WERI-Rb-1 (cell line): ENCODE measurements at regions not wholly inside any gene's neighbourhood (a gene's known extent, or its start where the extent isn't known, plus 50 kb on each side); places are given as distances from the start of the nearest gene placed in this dataset.

Experiments
- DNase-seq: peaks from one replicate; pipeline ENCODE4 v3.0.0-alpha.2; 2020
- H3K27ac ChIP-seq: fragments of 250-450 bp; sonication (Bioruptor Pico); 2 replicates; pipeline ENCODE4 v1.5.1; 2020; ENCODE audit warnings: mild to moderate bottlenecking, moderate library complexity
- H3K27me3 ChIP-seq: fragments of 250-450 bp; sonication (Bioruptor Pico); 2 replicates; pipeline ENCODE4 v1.5.1; 2021; ENCODE audit warnings: mild to moderate bottlenecking, low read depth, moderate library complexity; ENCODE audit not compliant: insufficient read depth, severe bottlenecking
- H3K36me3 ChIP-seq: fragments of 250-450 bp; sonication (Bioruptor Pico); 2 replicates; pipeline ENCODE4 v1.5.1; 2020; ENCODE audit warnings: mild to moderate bottlenecking, moderate library complexity
- H3K4me3 ChIP-seq: 2 replicates; pipeline ENCODE4 v1.5.1; 2011; ENCODE audit warnings: low read depth, mild to moderate bottlenecking, control low read depth, low read length
- H3K9me3 ChIP-seq: fragments of 250-450 bp; sonication (Bioruptor Pico); 2 replicates; pipeline ENCODE4 v1.5.1; 2021; ENCODE audit warnings: mild to moderate bottlenecking, moderate library complexity; ENCODE audit not compliant: severe bottlenecking
- TF ChIP-seq, protein P1 (sequence below): IDR thresholded peaks from 2 replicates; pipeline ENCODE4 v1.5.1; 2011; ENCODE audit warnings: low read depth, mild to moderate bottlenecking, control low read depth, inconsistent platforms, low read length

DNA sequence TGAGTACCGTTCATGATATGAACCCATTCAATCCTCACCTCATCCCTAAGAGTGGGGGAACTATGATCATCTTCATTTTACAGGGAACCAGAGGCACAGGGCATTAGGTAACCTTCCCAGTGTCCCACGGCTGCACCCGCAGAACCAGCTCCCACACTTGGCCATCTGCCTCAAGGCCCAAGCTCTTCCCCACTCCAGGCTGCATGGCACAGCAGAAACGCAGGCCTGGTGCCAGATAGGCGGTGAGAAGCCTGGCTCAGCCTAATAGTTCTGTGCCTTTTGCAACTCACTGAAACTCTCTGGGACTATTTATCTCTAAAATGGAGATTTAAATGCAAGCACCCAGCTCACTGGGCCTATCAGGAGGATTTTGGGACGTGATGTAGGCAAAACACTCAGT lies 90.8 kb upstream of the ZNF618 start:
- no peak for DNase-seq
- Histone ChIP-seq H3K27me3 (peaks cover 70% of the 10 kb centered on the region), H3K4me3 (no peak overlapping the region), H3K36me3 (no peaks in the 10 kb centered on the region), H3K27ac (no peak overlapping the region), H3K9me3 (peaks cover 6% of the 10 kb centered on the region)
- TF ChIP-seq, protein P1, sequence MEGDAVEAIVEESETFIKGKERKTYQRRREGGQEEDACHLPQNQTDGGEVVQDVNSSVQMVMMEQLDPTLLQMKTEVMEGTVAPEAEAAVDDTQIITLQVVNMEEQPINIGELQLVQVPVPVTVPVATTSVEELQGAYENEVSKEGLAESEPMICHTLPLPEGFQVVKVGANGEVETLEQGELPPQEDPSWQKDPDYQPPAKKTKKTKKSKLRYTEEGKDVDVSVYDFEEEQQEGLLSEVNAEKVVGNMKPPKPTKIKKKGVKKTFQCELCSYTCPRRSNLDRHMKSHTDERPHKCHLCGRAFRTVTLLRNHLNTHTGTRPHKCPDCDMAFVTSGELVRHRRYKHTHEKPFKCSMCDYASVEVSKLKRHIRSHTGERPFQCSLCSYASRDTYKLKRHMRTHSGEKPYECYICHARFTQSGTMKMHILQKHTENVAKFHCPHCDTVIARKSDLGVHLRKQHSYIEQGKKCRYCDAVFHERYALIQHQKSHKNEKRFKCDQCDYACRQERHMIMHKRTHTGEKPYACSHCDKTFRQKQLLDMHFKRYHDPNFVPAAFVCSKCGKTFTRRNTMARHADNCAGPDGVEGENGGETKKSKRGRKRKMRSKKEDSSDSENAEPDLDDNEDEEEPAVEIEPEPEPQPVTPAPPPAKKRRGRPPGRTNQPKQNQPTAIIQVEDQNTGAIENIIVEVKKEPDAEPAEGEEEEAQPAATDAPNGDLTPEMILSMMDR, result no peak

DNA sequence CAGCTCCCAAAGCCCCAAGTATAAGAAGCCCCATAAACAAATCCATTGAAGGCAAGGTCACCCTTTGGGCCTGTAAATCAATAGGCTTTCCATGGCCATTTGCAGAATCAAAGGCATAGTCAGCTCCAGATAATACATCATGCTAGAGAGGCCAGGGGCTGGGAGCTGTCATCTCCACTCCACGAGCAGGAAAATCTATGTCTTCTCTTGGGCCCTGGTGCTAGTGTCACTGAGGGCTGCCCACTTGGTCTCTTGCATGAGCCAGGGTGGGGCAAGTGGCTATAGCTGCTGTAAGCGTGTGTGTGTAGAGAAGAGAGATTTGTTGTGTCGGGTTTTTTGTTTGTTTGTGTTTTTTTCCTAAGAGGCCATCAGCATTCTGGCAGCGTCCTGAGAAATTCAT lies 90.0 kb upstream of the ZNF618 start:
- TF ChIP-seq, protein P1, result no peak
- peaks cover 74% of the 10 kb centered on the region for H3K27me3 ChIP-seq
- H3K9me3 ChIP-seq, result peaks cover 12% of the 10 kb centered on the region
- DNase-seq, result no peak
- H3K4me3 ChIP-seq, result no peak overlapping the region
- no peak overlapping the region for H3K27ac ChIP-seq
- no peaks in the 10 kb centered on the region for H3K36me3 ChIP-seq

DNA sequence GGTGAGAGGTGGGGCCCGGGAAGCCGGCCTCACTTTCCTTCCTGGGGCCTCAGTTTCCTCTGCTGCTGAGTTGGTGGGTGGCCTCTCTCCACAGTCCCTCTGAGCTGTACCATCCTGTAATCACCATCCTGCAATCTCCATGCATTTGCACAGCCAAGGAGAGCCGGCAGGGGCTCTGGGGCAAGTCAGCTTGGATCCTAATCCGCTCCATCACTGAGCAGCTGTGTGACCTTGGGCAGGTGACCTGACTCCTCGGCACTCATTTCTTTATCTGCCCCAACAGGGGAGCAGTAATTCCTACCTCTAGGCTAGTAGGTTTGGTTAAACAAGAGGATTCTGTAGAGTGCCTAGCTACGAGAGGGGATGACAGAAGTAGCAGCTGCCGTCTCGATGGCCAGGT lies 88.2 kb upstream of the ZNF618 start:
- no peak overlapping the region for H3K27ac ChIP-seq
- DNase-seq, result peak; percentile 28
- peaks cover 78% of the 10 kb centered on the region for H3K27me3 ChIP-seq
- no peak overlapping the region for H3K4me3 ChIP-seq
- H3K36me3 ChIP-seq, result no peaks in the 10 kb centered on the region
- peaks cover 17% of the 10 kb centered on the region for H3K9me3 ChIP-seq
- TF ChIP-seq, protein P1, result peak; percentile 44; the same call in 1 of the 2 replicates

DNA sequence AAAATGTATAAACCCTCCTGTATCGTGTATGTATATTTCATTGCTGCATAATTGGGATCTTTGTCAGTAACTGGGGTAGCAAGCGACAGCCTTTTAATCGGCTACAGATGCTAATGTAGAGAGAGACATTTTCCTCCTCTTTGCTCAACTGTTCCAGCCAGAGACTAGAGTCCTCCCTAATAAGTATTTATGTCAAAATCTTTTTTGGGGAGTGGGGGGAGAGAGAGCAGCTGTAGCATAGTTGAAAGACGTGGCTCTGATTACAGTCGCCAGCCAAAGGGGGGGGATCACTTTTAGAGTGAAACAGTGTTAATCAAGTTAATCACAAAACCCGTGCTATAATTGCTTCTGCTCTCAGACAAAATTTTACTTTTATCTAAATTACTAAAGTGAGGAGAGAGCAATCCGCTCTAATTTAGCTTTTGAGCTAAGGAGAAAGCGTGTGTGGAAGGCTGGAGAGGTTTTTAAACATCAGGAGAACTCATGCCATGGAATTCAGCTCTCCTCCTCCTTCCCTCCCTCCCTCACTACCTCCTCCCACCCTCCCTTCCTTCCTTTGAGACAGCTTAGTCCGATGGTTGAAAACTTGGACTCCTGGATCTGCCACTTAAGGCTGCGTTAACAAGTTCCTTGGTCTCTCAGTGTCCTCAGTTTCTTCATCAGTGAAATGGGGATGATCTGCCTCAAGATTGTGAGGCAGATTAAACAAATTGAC lies 87.3 kb upstream of the ZNF618 start:
- no peaks in the 10 kb centered on the region for H3K36me3 ChIP-seq
- TF ChIP-seq, protein P1, result no peak
- H3K27me3 ChIP-seq, result peaks cover 83% of the 10 kb centered on the region
- no peak for DNase-seq
- H3K4me3 ChIP-seq, result no peak overlapping the region
- H3K9me3 ChIP-seq, result peaks cover 17% of the 10 kb centered on the region
- no peak overlapping the region for H3K27ac ChIP-seq

DNA sequence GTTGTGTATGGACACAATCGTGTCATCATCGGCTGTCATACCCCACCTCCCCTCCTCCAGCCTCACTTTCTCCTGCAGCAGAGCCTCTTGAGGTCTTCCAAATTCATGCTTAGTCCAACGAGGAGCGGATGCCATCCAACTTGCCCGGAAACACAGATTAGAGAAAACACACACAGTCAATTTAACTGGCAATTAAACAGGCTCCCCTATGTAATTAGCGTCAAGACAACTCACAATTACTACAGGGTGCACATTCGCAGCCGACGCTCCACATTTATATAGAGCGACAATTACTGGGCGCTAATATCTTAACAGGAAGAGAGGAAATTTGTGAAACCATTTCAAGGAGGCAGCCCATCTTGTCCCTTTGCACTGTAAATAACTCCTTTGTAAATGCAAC lies 86.0 kb upstream of the ZNF618 start:
- Histone ChIP-seq H3K27ac (no peak overlapping the region), H3K9me3 (peaks cover 17% of the 10 kb centered on the region), H3K27me3 (peaks cover 89% of the 10 kb centered on the region), H3K4me3 (no peak overlapping the region), H3K36me3 (no peaks in the 10 kb centered on the region)
- no peak for DNase-seq
- TF ChIP-seq, protein P1, result no peak

DNA sequence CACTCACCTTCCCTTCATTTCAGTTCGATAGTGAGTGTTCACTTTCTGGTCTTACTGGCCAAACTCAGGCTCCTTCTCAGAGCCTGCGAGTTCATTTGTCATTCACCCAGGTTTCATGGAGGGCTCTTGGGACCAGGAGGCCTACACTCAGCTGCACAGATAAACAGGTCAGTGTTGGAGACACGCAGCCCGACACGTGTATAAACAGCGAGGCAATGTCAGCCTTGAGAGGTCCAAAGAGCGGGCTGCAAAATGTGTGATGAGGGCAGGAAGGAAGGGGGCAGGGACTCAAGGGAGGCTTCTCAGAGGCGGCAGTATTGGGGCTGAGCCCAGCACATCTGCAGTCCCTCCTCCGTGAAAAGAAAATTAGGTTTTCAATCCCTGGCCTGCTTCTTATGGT lies 82.6 kb upstream of the ZNF618 start:
- Histone ChIP-seq H3K36me3 (no peaks in the 10 kb centered on the region), H3K27me3 (peaks cover 83% of the 10 kb centered on the region), H3K27ac (no peak overlapping the region), H3K9me3 (peaks cover 17% of the 10 kb centered on the region), H3K4me3 (no peak overlapping the region)
- TF ChIP-seq, protein P1, result no peak
- no peak for DNase-seq
